Activated T-cell treated with anti-CD3 and anti-CD28 coated beads, Interleukin-2, amount 50 U/mL, for 24 hours (primary cell): ENCODE measurements at regions not wholly inside any gene's neighbourhood (a gene's known extent, or its start where the extent isn't known, plus 50 kb on each side); places are given as distances from the start of the nearest gene placed in this dataset.

Experiments used
- DNase-seq: peaks from one replicate; pipeline ENCODE4 v3.0.0-alpha.2; 2020
- H3K27ac Mint-ChIP-seq: 2 replicates; pipeline ENCODE4 v1.8.0; 2020; ENCODE audit warnings: mild to moderate bottlenecking, mixed read lengths
- H3K27me3 Mint-ChIP-seq: 2 replicates; pipeline ENCODE4 v1.8.0; 2020; ENCODE audit warnings: mixed read lengths
- H3K36me3 Mint-ChIP-seq: 2 replicates; pipeline ENCODE4 v1.8.0; 2020; ENCODE audit warnings: low read depth, mixed read lengths
- H3K4me1 Mint-ChIP-seq: 2 replicates; pipeline ENCODE4 v1.8.0; 2020; ENCODE audit warnings: low read depth, mixed read lengths
- H3K4me3 Mint-ChIP-seq: 2 replicates; pipeline ENCODE4 v1.8.0; 2020; ENCODE audit warnings: mild to moderate bottlenecking, moderate library complexity, mixed read lengths
- H3K9me3 Mint-ChIP-seq: 2 replicates; pipeline ENCODE4 v1.8.0; 2020; ENCODE audit warnings: mixed read lengths

GRCh38 chr5:126338635-126339034 is 84.6 kb upstream of the GRAMD2B start:
- Mint-ChIP-seq H3K27me3 (peaks cover 20% of the 10 kb centered on the region), H3K27ac (no peak overlapping the region), H3K9me3 (no peaks in the 10 kb centered on the region), H3K4me1 (no peaks in the 10 kb centered on the region), H3K4me3 (no peak overlapping the region), H3K36me3 (no peaks in the 10 kb centered on the region)
- no peak for DNase-seq

GRCh38 chr5:126339215-126339805 is 83.9 kb upstream of the GRAMD2B start:
- Mint-ChIP-seq H3K4me3 (no peak overlapping the region), H3K9me3 (no peaks in the 10 kb centered on the region), H3K27me3 (peaks cover 23% of the 10 kb centered on the region), H3K4me1 (no peaks in the 10 kb centered on the region), H3K27ac (no peak overlapping the region), H3K36me3 (no peaks in the 10 kb centered on the region)
- no peak for DNase-seq

DNA sequence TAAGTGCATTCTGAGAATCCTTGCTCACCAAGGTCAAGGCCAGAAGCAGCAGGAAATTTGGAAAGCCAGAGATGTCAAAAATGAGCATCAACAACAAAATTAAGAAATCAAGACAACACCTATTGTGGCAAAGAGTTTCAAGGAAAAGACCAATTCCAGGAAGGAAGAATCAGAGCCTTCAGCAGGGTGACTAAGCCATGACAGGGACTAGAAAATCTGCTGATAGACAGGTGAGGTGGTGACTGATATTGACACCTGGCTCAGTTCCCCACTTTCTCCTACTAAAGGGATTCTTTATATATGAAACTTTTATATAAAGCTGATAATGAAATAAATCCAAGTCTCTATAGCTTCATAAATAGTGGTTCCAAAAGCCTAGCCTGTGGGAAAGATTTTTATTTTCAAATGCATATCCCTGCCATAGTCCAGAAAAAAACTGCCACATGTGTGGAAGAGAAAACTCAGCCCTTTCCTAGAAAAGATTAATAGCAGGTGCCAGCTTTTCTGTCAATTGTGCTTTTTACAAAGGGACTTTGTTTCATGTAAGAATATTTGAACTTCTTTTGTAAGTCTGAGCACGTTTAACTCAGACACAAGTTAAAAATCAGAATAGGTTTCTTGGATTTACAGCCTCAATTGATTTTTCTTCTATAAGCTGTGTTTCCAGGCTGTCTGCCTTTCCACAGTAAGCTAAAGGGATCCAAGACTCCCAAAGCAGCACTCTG is 81.1 kb upstream of the GRAMD2B start:
- Mint-ChIP-seq H3K4me1 (no peaks in the 10 kb centered on the region), H3K27me3 (peaks cover 31% of the 10 kb centered on the region), H3K27ac (no peak overlapping the region), H3K9me3 (no peaks in the 10 kb centered on the region), H3K4me3 (no peak overlapping the region), H3K36me3 (no peaks in the 10 kb centered on the region)
- DNase-seq, result no peak

GRCh38 chr5:126348855-126349635 is 74.2 kb upstream of the GRAMD2B start:
- Mint-ChIP-seq H3K4me3 (no peak overlapping the region), H3K4me1 (peaks cover 2% of the 10 kb centered on the region), H3K27me3 (peaks cover 18% of the 10 kb centered on the region), H3K27ac (no peak overlapping the region), H3K9me3 (no peaks in the 10 kb centered on the region), H3K36me3 (no peaks in the 10 kb centered on the region)
- no peak for DNase-seq

DNA sequence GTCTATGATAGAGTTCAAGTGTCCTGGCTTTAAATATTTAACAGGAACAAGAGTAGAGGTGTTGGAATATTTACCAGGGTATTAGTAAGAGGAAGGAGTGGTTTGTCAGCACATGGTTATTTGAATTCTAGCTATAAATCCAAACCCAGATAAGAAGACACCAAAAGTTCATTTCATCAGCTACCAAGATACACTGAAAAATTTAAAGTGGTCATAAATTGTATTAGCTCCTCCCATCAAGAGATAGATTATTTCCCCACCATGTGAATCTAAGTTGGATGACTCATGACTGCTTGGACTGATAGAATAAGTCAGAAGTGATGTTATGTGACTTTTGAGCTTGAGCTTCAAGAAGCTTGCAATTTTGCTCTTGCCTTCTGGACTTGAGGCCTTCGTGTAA is 72.1 kb upstream of the GRAMD2B start:
- Mint-ChIP-seq H3K4me1 (peaks cover 12% of the 10 kb centered on the region), H3K9me3 (no peaks in the 10 kb centered on the region), H3K4me3 (no peak overlapping the region), H3K36me3 (no peaks in the 10 kb centered on the region), H3K27me3 (peaks cover 8% of the 10 kb centered on the region), H3K27ac (no peak overlapping the region)
- DNase-seq, result no peak

GRCh38 chr5:126354012-126354857 is 69.0 kb upstream of the GRAMD2B start:
- Mint-ChIP-seq H3K27ac (no peak overlapping the region), H3K27me3 (no peaks in the 10 kb centered on the region), H3K4me3 (no peak overlapping the region), H3K4me1 (peaks cover 16% of the 10 kb centered on the region), H3K9me3 (no peaks in the 10 kb centered on the region), H3K36me3 (no peaks in the 10 kb centered on the region)
- no peak for DNase-seq

DNA sequence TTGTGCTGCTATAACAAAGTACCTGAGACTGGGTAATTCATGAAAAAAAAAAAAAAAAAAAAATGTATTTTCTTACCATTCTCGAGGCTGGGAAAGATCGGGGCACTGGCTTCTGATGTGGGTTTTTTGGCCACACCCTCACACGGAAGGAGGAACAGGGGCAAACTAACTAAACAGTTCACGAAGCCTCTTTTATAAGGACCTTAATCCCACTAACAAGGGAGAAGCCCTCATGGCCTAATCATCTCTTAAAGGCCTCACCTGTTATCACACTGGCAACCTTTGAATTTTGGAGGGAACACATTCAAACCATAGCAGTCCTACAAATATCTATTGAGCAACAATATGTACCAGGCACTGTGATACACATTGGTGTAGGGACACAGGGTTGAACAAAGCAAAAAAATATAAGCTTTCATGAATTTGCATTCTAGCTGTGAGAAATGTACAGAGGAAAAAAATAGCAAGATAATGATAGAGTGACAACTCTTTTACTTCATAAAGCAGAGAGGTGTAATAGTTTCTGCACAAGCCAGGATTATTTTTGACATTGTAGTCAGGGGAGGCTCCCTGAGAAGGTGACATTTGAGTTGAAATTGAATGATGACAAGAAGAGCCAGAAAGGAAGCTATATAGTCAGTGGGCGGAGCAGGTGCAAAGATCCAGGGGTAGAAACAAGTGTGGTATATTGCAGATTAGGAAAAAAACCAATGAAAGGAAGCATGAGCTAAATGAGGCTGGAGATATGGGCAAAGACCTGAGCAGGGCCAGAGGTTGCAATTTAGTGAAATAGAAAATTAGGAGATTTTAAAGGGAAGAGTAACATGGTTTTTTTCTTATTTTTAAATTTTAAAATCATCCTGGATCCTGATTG is 68.1 kb upstream of the GRAMD2B start:
- Mint-ChIP-seq H3K9me3 (no peaks in the 10 kb centered on the region), H3K36me3 (no peaks in the 10 kb centered on the region), H3K4me1 (peaks cover 16% of the 10 kb centered on the region), H3K4me3 (no peak overlapping the region), H3K27ac (no peak overlapping the region), H3K27me3 (no peaks in the 10 kb centered on the region)
- no peak for DNase-seq

- no peaks in the 10 kb centered on the region for H3K36me3 Mint-ChIP-seq
- H3K27ac Mint-ChIP-seq, result no peak overlapping the region
- no peaks in the 10 kb centered on the region for H3K9me3 Mint-ChIP-seq
- peaks cover 16% of the 10 kb centered on the region for H3K4me1 Mint-ChIP-seq
- no peak overlapping the region for H3K4me3 Mint-ChIP-seq
- no peaks in the 10 kb centered on the region for H3K27me3 Mint-ChIP-seq
- no peak for DNase-seq
Measured at GRCh38 chr5:126355940-126356339, 67.3 kb upstream of the GRAMD2B start.

DNA sequence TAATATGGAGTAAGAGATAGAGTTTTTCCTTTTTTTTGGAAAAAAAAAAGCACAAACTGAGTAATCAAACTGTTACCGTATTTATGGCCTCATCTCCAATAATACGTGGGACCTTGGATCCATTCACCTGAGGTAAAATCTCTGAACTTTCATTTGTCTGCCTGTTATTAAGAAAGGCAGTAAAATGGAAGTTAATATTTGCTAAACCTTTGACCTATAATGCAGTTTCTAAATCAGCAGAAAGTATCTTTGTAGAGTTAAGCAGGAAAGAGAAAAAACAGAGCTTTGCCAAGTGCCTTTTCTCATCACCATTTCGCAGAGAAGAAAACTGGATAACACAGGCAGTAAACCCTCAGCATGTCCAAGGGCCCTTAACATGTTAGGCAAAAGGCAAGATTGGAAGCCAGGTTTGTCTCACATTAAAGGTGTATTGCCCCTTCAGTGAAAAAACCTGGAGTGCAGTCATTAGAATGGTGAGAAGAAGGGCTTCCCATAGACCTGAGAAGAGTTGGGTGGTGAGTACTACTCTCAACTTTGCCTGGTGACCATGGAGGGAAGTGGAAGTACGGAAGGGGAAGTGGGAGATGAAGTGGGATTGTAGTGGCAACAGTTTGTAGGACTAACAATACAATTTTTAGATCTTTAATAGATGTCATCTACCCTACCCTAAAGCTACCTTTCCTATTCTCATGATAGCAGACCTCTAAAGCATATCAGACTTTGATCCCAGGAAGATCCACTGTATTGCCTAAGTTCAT is 65.4 kb upstream of the GRAMD2B start:
- Mint-ChIP-seq H3K27me3 (no peaks in the 10 kb centered on the region), H3K9me3 (no peaks in the 10 kb centered on the region), H3K27ac (no peak overlapping the region), H3K4me3 (no peak overlapping the region), H3K4me1 (peaks cover 16% of the 10 kb centered on the region), H3K36me3 (no peaks in the 10 kb centered on the region)
- no peak for DNase-seq

DNA sequence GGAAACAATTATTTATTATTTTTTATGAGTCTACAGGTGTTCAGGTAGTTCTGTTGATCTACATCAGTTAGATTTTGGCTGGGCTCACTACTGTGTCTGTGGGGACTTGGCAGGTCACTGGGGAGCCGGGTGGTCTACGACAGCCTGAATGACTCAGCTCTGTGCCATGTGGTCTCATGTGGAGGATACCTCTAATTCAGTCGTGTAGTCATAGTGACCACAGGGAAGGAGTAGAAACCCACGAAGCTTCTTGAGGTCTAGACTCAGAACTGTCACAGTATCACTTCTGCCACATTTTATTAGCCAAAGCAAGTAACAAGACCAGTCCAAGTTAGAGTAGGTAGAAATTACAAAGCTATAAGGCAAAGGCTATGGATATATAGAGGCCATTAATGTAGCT is 64.7 kb upstream of the GRAMD2B start:
- no peaks in the 10 kb centered on the region for H3K36me3 Mint-ChIP-seq
- H3K4me1 Mint-ChIP-seq, result peaks cover 16% of the 10 kb centered on the region
- no peaks in the 10 kb centered on the region for H3K9me3 Mint-ChIP-seq
- no peak overlapping the region for H3K27ac Mint-ChIP-seq
- no peak for DNase-seq
- H3K27me3 Mint-ChIP-seq, result no peaks in the 10 kb centered on the region
- H3K4me3 Mint-ChIP-seq, result no peak overlapping the region

- H3K27ac Mint-ChIP-seq, result no peak overlapping the region
- DNase-seq, result no peak
- no peak overlapping the region for H3K4me3 Mint-ChIP-seq
- no peaks in the 10 kb centered on the region for H3K9me3 Mint-ChIP-seq
- H3K4me1 Mint-ChIP-seq, result peaks cover 11% of the 10 kb centered on the region
- H3K36me3 Mint-ChIP-seq, result no peaks in the 10 kb centered on the region
- H3K27me3 Mint-ChIP-seq, result no peaks in the 10 kb centered on the region
Measured at GRCh38 chr5:126359884-126360283, 63.3 kb upstream of the GRAMD2B start.

DNA sequence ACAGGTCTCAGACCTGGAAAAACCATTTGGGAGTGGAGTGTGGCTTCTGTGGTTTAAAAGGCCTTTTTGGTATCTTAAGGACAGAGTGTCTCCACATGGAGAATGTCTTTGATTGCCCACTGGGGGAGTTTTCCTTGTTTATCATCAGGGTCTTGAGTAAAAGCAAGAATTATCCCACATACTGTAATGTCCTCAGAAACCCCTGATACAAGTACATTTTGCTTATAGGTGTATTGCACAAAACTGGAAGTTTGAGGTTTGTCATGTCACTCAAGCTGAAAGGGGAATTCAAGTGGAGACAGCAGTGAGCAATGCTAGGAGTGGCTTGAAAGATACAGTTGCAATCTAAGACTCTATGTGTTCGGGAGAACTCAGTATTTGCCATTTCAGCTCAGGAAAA is 62.7 kb upstream of the GRAMD2B start:
- Mint-ChIP-seq H3K27ac (no peak overlapping the region), H3K4me3 (no peak overlapping the region), H3K4me1 (peaks cover 5% of the 10 kb centered on the region), H3K27me3 (no peaks in the 10 kb centered on the region), H3K9me3 (no peaks in the 10 kb centered on the region), H3K36me3 (no peaks in the 10 kb centered on the region)
- DNase-seq, result no peak

DNA sequence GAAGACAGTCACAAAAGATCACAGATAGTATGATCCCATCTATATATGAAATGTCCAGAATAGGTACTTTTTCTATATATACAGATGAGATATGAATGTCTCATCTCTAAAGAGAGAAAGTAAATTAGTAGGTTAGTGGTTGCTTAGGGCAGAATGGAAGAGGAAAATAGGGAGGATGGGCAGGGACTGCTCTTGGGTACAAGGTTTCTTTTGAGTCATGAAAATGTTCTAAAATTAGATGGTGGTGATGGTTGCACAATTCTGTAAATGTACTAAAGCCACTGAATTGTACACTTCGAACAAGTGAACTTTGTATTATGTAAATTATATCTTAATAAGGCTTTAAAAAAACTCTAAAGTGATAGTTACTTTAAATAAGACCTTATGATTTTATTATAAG is 59.6 kb upstream of the GRAMD2B start:
- Mint-ChIP-seq H3K4me3 (no peak overlapping the region), H3K27me3 (no peaks in the 10 kb centered on the region)
- no peak for DNase-seq

More for the DNA sequence above, 59.6 kb upstream of the GRAMD2B start:
- H3K36me3 Mint-ChIP-seq, result no peaks in the 10 kb centered on the region
- H3K27ac Mint-ChIP-seq, result no peak overlapping the region
- H3K4me1 Mint-ChIP-seq, result peaks cover 5% of the 10 kb centered on the region
- no peaks in the 10 kb centered on the region for H3K9me3 Mint-ChIP-seq
